Neural cell (in vitro differentiated cells): ENCODE measurements at regions not wholly inside any gene's neighbourhood (a gene's known extent, or its start where the extent isn't known, plus 50 kb on each side); places are given as distances from the start of the nearest gene placed in this dataset.

Experiments used
- H2AFZ ChIP-seq: fragments of 200-600, 300-800 bp; sonication (generic), shearing (Covaris generic); 2 replicates; pipeline ENCODE4 v1.6.0; 2014; ENCODE audit warnings: low read depth, mild to moderate bottlenecking, antibody characterized with exemption, low read length, moderate library complexity
- H3F3A ChIP-seq: fragments of 200-600 bp; shearing (Covaris generic); 2 replicates; pipeline ENCODE4 v1.6.1; 2016; ENCODE audit warnings: mild to moderate bottlenecking, moderate library complexity, mixed read lengths, antibody characterized with exemption, low read length; ENCODE audit not compliant: insufficient read depth, poor library complexity, severe bottlenecking
- H3K27ac ChIP-seq: fragments of 200-600, 300-800 bp; sonication (generic), shearing (Covaris generic); 2 replicates; pipeline ENCODE4 v1.5.1; 2014; ENCODE audit warnings: mild to moderate bottlenecking, low read length, moderate library complexity
- H3K27me3 ChIP-seq: fragments of 300-800, 200-600 bp; sonication (generic), shearing (Covaris generic); 2 replicates; pipeline ENCODE4 v1.6.0; 2014; ENCODE audit warnings: mild to moderate bottlenecking, low read depth, low read length, moderate library complexity; ENCODE audit not compliant: insufficient read depth
- H3K36me3 ChIP-seq: fragments of 300-800, 200-600 bp; sonication (generic), shearing (Covaris generic); 2 replicates; pipeline ENCODE4 v1.5.1; 2014; ENCODE audit warnings: mild to moderate bottlenecking, antibody characterized with exemption, low read length, moderate library complexity; ENCODE audit not compliant: insufficient read depth
- H3K4me2 ChIP-seq: fragments of 300-800, 200-600 bp; sonication (generic), shearing (Covaris generic); 2 replicates; pipeline ENCODE4 v1.6.0; 2014; ENCODE audit warnings: mild to moderate bottlenecking, low read length
- H3K4me3 ChIP-seq: fragments of 300-800, 200-600 bp; sonication (generic), shearing (Covaris generic); 2 replicates; pipeline ENCODE4 v1.5.1; 2014; ENCODE audit warnings: mild to moderate bottlenecking, low read length, moderate library complexity
- H3K79me2 ChIP-seq: fragments of 200-600 bp; shearing (Covaris generic); replicated peaks from 2 replicates; pipeline ENCODE4 v1.6.0; 2014; ENCODE audit warnings: mild to moderate bottlenecking, low read length, moderate library complexity; ENCODE audit not compliant: insufficient read depth
- H3K9ac ChIP-seq: fragments of 300-800, 200-600 bp; sonication (generic), shearing (Covaris generic); 2 replicates; pipeline ENCODE4 v1.6.1; 2016; ENCODE audit warnings: mild to moderate bottlenecking, low read length, mixed read lengths
- H3K9me2 ChIP-seq: fragments of 200-600 bp; shearing (Covaris generic); 2 replicates; pipeline ENCODE4 v1.6.1; 2016; ENCODE audit warnings: mild to moderate bottlenecking, low read length, mixed read lengths; ENCODE audit not compliant: insufficient read depth
- H3K9me3 ChIP-seq: fragments of 200-600, 300-800 bp; sonication (generic), shearing (Covaris generic); 2 replicates; pipeline ENCODE4 v1.6.1; 2016; ENCODE audit warnings: mild to moderate bottlenecking, mixed run types, low read length, moderate library complexity, mixed read lengths
- H4K20me1 ChIP-seq: fragments of 200-600 bp; shearing (Covaris generic); 2 replicates; pipeline ENCODE4 v1.6.1; 2016; ENCODE audit warnings: mild to moderate bottlenecking, mixed run types; ENCODE audit not compliant: insufficient read depth
- CTCF ChIP-seq: fragments of 450-650 bp; IDR thresholded peaks from 2 replicates; pipeline ENCODE4 v1.5.1; 2014; ENCODE audit warnings: antibody characterized with exemption, mild to moderate bottlenecking, moderate library complexity; ENCODE audit not compliant: poor library complexity, severe bottlenecking
- EP300 ChIP-seq: fragments of 450-650 bp; conservative IDR thresholded peaks from 2 replicates; pipeline ENCODE4 v1.6.1; 2014; ENCODE audit warnings: antibody characterized with exemption, mild to moderate bottlenecking, moderate library complexity; ENCODE audit not compliant: poor library complexity, severe bottlenecking
- EZH2 ChIP-seq: fragments of 200-600, 300-800 bp; shearing (Covaris generic), sonication (generic); IDR thresholded peaks from 2 replicates; pipeline ENCODE4 v1.6.1; 2014; ENCODE audit warnings: antibody characterized with exemption, low read length, borderline replicate concordance, mild to moderate bottlenecking; ENCODE audit not compliant: insufficient read depth, poor library complexity, severe bottlenecking
- MXI1 ChIP-seq: fragments of 450-650 bp; conservative IDR thresholded peaks from 2 replicates; pipeline ENCODE4 v1.6.1; 2014; ENCODE audit warnings: antibody characterized with exemption, mild to moderate bottlenecking; ENCODE audit not compliant: poor library complexity, severe bottlenecking
- POLR2AphosphoS5 ChIP-seq: IDR thresholded peaks from 2 replicates; pipeline ENCODE4 v1.6.1; 2012
- REST ChIP-seq: IDR thresholded peaks from 2 replicates; pipeline ENCODE4 v1.6.1; 2012; ENCODE audit warnings: borderline replicate concordance
- SMC3 ChIP-seq: fragments of 450-650 bp; conservative IDR thresholded peaks from 2 replicates; pipeline ENCODE4 v1.6.1; 2014; ENCODE audit warnings: antibody characterized with exemption, mild to moderate bottlenecking, moderate library complexity; ENCODE audit not compliant: poor library complexity
- TAF1 ChIP-seq: IDR thresholded peaks from 2 replicates; pipeline ENCODE4 v1.6.1; 2012; ENCODE audit warnings: low read depth

- no peak for TF ChIP-seq EP300
- TF ChIP-seq CTCF, result no peak
- TF ChIP-seq MXI1, result no peak
- no peak for TF ChIP-seq EZH2
- no peak for TF ChIP-seq TAF1
- no peak for TF ChIP-seq POLR2AphosphoS5
- TF ChIP-seq SMC3, result no peak
- no peaks in the 10 kb centered on the region for H3F3A ChIP-seq
- no peak overlapping the region for H3K4me3 ChIP-seq
- no peaks in the 10 kb centered on the region for H3K9me3 ChIP-seq
- no peak overlapping the region for H2AFZ ChIP-seq
- no peak overlapping the region for H3K27ac ChIP-seq
- H4K20me1 ChIP-seq, result no peaks in the 10 kb centered on the region
- no peaks in the 10 kb centered on the region for H3K9me2 ChIP-seq
- no peaks in the 10 kb centered on the region for H3K79me2 ChIP-seq
- no peaks in the 10 kb centered on the region for H3K27me3 ChIP-seq
- no peaks in the 10 kb centered on the region for H3K36me3 ChIP-seq
- no peak overlapping the region for H3K9ac ChIP-seq
- H3K4me2 ChIP-seq, result no peak overlapping the region
These were observed 111.7 kb upstream of the RIOK3 start for GRCh38 chr18:23341383-23341782.

GRCh38 chr18:23341983-23342382, 111.1 kb upstream of the RIOK3 start:
- no peak overlapping the region for H2AFZ ChIP-seq
- no peak overlapping the region for H3K9ac ChIP-seq
- H3K27me3 ChIP-seq, result no peaks in the 10 kb centered on the region
- H3F3A ChIP-seq, result no peaks in the 10 kb centered on the region
- H3K9me3 ChIP-seq, result no peaks in the 10 kb centered on the region
- TF ChIP-seq MXI1, result no peak
- no peak for TF ChIP-seq SMC3
- no peaks in the 10 kb centered on the region for H3K9me2 ChIP-seq
- no peaks in the 10 kb centered on the region for H3K79me2 ChIP-seq
- H4K20me1 ChIP-seq, result no peaks in the 10 kb centered on the region
- H3K27ac ChIP-seq, result no peak overlapping the region
- H3K4me3 ChIP-seq, result no peak overlapping the region
- H3K36me3 ChIP-seq, result no peaks in the 10 kb centered on the region
- H3K4me2 ChIP-seq, result no peak overlapping the region

GRCh38 chr18:23342506-23342905, 110.6 kb upstream of the RIOK3 start:
- H3K27ac ChIP-seq, result no peak overlapping the region
- no peak overlapping the region for H3K4me2 ChIP-seq
- TF ChIP-seq EZH2 (no peak), POLR2AphosphoS5 (no peak), REST (no peak), TAF1 (no peak)
- no peaks in the 10 kb centered on the region for H3K36me3 ChIP-seq
- no peaks in the 10 kb centered on the region for H3K27me3 ChIP-seq
- no peaks in the 10 kb centered on the region for H3K79me2 ChIP-seq
- no peaks in the 10 kb centered on the region for H3K9me3 ChIP-seq
- no peaks in the 10 kb centered on the region for H4K20me1 ChIP-seq
- no peak overlapping the region for H2AFZ ChIP-seq
- H3K4me3 ChIP-seq, result no peak overlapping the region
- H3F3A ChIP-seq, result no peaks in the 10 kb centered on the region
- no peak overlapping the region for H3K9ac ChIP-seq
- no peaks in the 10 kb centered on the region for H3K9me2 ChIP-seq
